ENCODE measurements at regions not wholly inside any gene's neighbourhood (a gene's known extent, or its start where the extent isn't known, plus 50 kb on each side); places are given as distances from the start of the nearest gene placed in this dataset.

- Histone ChIP-seq H3K36me3 (replicated peaks) (no peaks in the 10 kb centered on the region), H3K27ac (no peak overlapping the region), H3K4me3 (ENCODE audit: low read depth, low read length) (no peak overlapping the region), H3K27me3 (replicated peaks) (no peaks in the 10 kb centered on the region)
- DNase-seq, result no peak
- TF ChIP-seq CTCF (IDR thresholded peaks at IDR 0.05; ENCODE audit: low read depth, low read length, missing control alignments), result no peak
- in situ Hi-C loops (cut with HindIII; ENCODE audit: low pct_ligation_motif_present, low sequenced_read_pairs), result no loop called here
Measured at GRCh38 chr11:120028181-120028896, 109.6 kb downstream of the TRIM29 start.

GRCh38 chr11:120027546-120028180 is 110.2 kb downstream of the TRIM29 start:
- Histone ChIP-seq H3K4me3 (ENCODE audit: low read depth, low read length) (no peak overlapping the region), H3K27me3 (replicated peaks) (no peaks in the 10 kb centered on the region), H3K36me3 (replicated peaks) (no peaks in the 10 kb centered on the region), H3K27ac (no peak overlapping the region)
- TF ChIP-seq CTCF (IDR thresholded peaks at IDR 0.05; ENCODE audit: low read depth, low read length, missing control alignments), result no peak
- in situ Hi-C loops (cut with HindIII; ENCODE audit: low pct_ligation_motif_present, low sequenced_read_pairs), result no loop called here
- DNase-seq, result no peak

GRCh38 chr11:120025606-120026335 is 112.1 kb downstream of the TRIM29 start:
- H3K36me3 ChIP-seq (replicated peaks), result no peaks in the 10 kb centered on the region
- no peaks in the 10 kb centered on the region for H3K27me3 ChIP-seq (replicated peaks)
- H3K27ac ChIP-seq, result no peak overlapping the region
- no peak for TF ChIP-seq CTCF (IDR thresholded peaks at IDR 0.05; ENCODE audit: low read depth, low read length, missing control alignments)
- DNase-seq, result no peak
- in situ Hi-C loops (cut with HindIII; ENCODE audit: low pct_ligation_motif_present, low sequenced_read_pairs), result no loop called here
- no peak overlapping the region for H3K4me3 ChIP-seq (ENCODE audit: low read depth, low read length)

- H3K27ac ChIP-seq, result no peak overlapping the region
- H3K27me3 ChIP-seq (replicated peaks), result no peaks in the 10 kb centered on the region
- no peaks in the 10 kb centered on the region for H3K36me3 ChIP-seq (replicated peaks)
- no peak overlapping the region for H3K4me3 ChIP-seq (ENCODE audit: low read depth, low read length)
- DNase-seq, result no peak
- TF ChIP-seq CTCF (IDR thresholded peaks at IDR 0.05; ENCODE audit: low read depth, low read length, missing control alignments), result no peak
- in situ Hi-C loops (cut with HindIII; ENCODE audit: low pct_ligation_motif_present, low sequenced_read_pairs), result no loop called here
Measured at GRCh38 chr11:120024586-120024985, 113.3 kb downstream of the TRIM29 start.

- no peaks in the 10 kb centered on the region for H3K36me3 ChIP-seq (replicated peaks)
- no peaks in the 10 kb centered on the region for H3K27me3 ChIP-seq (replicated peaks)
- H3K27ac ChIP-seq, result no peak overlapping the region
- in situ Hi-C loops (cut with HindIII; ENCODE audit: low pct_ligation_motif_present, low sequenced_read_pairs), result no loop called here
- no peak overlapping the region for H3K4me3 ChIP-seq (ENCODE audit: low read depth, low read length)
- no peak for DNase-seq
- TF ChIP-seq CTCF (IDR thresholded peaks at IDR 0.05; ENCODE audit: low read depth, low read length, missing control alignments), result no peak
Measured at GRCh38 chr11:120024046-120024445, 113.9 kb downstream of the TRIM29 start.

Measured in brain microvascular endothelial cell (primary cell).